ENCODE measurements at regions not wholly inside any gene's neighbourhood (a gene's known extent, or its start where the extent isn't known, plus 50 kb on each side); places are given as distances from the start of the nearest gene placed in this dataset.

- H3K4me2 ChIP-seq (ENCODE audit: low read depth, low read length), result no peak overlapping the region
- no TSS peak for BruUV-seq (replicated peaks)
- H4K20me1 ChIP-seq (ENCODE audit: insufficient read depth, low read length), result no peaks in the 10 kb centered on the region
- TF ChIP-seq MAFK (conservative IDR thresholded peaks at IDR 0.05 in 1 of 2, IDR thresholded peaks at IDR 0.05 in 1 of 2; ENCODE audit: low read length in 2 of 2) (peak; percentile 55 to 70; a peak in 3 of 4 replicates), PBX3 (CRISPR knock-in tag; IDR thresholded peaks at IDR 0.05; ENCODE audit: borderline replicate concordance) (no peak), MAFF (IDR thresholded peaks at IDR 0.05; ENCODE audit: low read depth, low read length) (peak; percentile 64)
- no peak overlapping the region for H3K27ac ChIP-seq (ENCODE audit: extremely low read length, insufficient read depth, low read length)
- in situ Hi-C loops (cut with HindIII; ENCODE audit: extremely low pct_ligation_motif_present, low pct_unique_long_range_greater_than_20kb), result no loop called here
- ChIA-PET CTCF (ENCODE audit: low intra/inter-chr PET ratio, low total read pairs) (no interaction called here), POLR2A (no interaction called here)
- no peaks in the 10 kb centered on the region for H3K79me2 ChIP-seq (ENCODE audit: insufficient read depth, low read length)
- intact Hi-C loops (cut with micrococcal nuclease; ENCODE audit: unreplicated experiment), result no loop called here
- no peak overlapping the region for H3K4me3 ChIP-seq (replicated peaks in 1 of 3; ENCODE audit: insufficient read depth in 1 of 3, low read depth in 2 of 3, low read length in 3 of 3)
- WGBS (ENCODE audit: low lambda C conversion rate), result 0% methylated on average over 3 of the region's 3 CpGs
- no peaks in the 10 kb centered on the region for H3K27me3 ChIP-seq (ENCODE audit: control insufficient read depth in 1 of 2, insufficient read depth in 2 of 2, low read length in 2 of 2)
- DNase-seq (ENCODE audit: low spot score), result no peak
- H2AFZ ChIP-seq (ENCODE audit: low read length), result no peak overlapping the region
- no peak for ATAC-seq
- no peaks in the 10 kb centered on the region for H3K4me1 ChIP-seq (ENCODE audit: insufficient read depth, low read length)
- H3K9me3 ChIP-seq (ENCODE audit: low read length), result peaks cover 16% of the 10 kb centered on the region; the same call in 1 of the 2 replicates
- no peak for FAIRE-seq
- H3K36me3 ChIP-seq (replicated peaks in 1 of 2; ENCODE audit: control insufficient read depth in 1 of 2, insufficient read depth in 2 of 2, low read length in 2 of 2), result no peaks in the 10 kb centered on the region
- no peak overlapping the region for H3K9ac ChIP-seq (ENCODE audit: insufficient read depth, low read depth, low read length)
Measured at GRCh38 chr1:186749820-186750219, 69.6 kb upstream of the PTGS2 start.

DNA sequence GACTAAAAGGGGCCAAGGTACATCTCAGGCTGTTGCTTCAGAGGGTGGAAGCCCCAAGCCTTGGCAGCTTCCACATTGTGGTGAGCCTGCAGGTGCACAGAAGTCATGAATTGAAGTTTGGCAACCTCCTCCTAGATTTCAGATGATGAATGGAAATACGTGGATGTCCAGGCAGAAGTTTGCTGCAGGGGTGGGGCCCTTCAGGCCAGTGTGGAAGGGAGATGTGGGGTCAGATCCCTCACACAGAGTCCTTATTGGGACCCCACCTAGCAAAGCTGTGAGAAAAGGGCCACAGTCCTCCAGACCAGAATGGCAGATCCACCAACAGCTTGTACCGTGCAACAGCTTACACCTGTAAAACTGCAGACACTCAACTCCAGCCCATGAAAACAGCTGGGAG, 67.4 kb upstream of the PTGS2 start:
- Histone ChIP-seq H3K27ac (ENCODE audit: extremely low read length, insufficient read depth, low read length) (no peak overlapping the region), H3K79me2 (ENCODE audit: insufficient read depth, low read length) (no peaks in the 10 kb centered on the region), H3K9ac (ENCODE audit: insufficient read depth, low read depth, low read length) (no peak overlapping the region), H3K36me3 (replicated peaks in 1 of 2; ENCODE audit: control insufficient read depth in 1 of 2, insufficient read depth in 2 of 2, low read length in 2 of 2) (no peaks in the 10 kb centered on the region), H2AFZ (ENCODE audit: low read length) (no peak overlapping the region), H3K27me3 (ENCODE audit: control insufficient read depth in 1 of 2, insufficient read depth in 2 of 2, low read length in 2 of 2) (no peaks in the 10 kb centered on the region), H3K4me2 (ENCODE audit: low read depth, low read length) (no peak overlapping the region), H4K20me1 (ENCODE audit: insufficient read depth, low read length) (no peaks in the 10 kb centered on the region), H3K4me3 (replicated peaks in 1 of 3; ENCODE audit: insufficient read depth in 1 of 3, low read depth in 2 of 3, low read length in 3 of 3) (no peak overlapping the region), H3K9me3 (ENCODE audit: low read length) (peaks cover 16% of the 10 kb centered on the region; the same call in 1 of the 2 replicates), H3K4me1 (ENCODE audit: insufficient read depth, low read length) (no peaks in the 10 kb centered on the region)
- CTCF ChIA-PET (ENCODE audit: low intra/inter-chr PET ratio, low total read pairs), result no interaction called here
- 20% methylated on average over 1 of the region's 2 CpGs for WGBS (ENCODE audit: low lambda C conversion rate)
- intact Hi-C loops (cut with micrococcal nuclease; ENCODE audit: unreplicated experiment), result no loop called here
- DNase-seq (ENCODE audit: low spot score), result no peak
- ATAC-seq, result no peak
- in situ Hi-C loops (cut with HindIII; ENCODE audit: extremely low pct_ligation_motif_present, low pct_unique_long_range_greater_than_20kb), result no loop called here
- no TSS peak for BruUV-seq (replicated peaks)
- FAIRE-seq, result no peak
- POLR2A ChIA-PET, result no interaction called here
- TF ChIP-seq HDAC1 (CRISPR knock-in tag; IDR thresholded peaks at IDR 0.05) (no peak), ZNF17 (CRISPR knock-in tag; IDR thresholded peaks at IDR 0.05) (no peak), ZNF879 (CRISPR knock-in tag; IDR thresholded peaks at IDR 0.05) (no peak), ATF4 (CRISPR knock-in tag; IDR thresholded peaks at IDR 0.05) (no peak), ZNF557 (CRISPR knock-in tag; IDR thresholded peaks at IDR 0.05) (no peak), MIXL1 (CRISPR knock-in tag; IDR thresholded peaks at IDR 0.05) (no peak), HDAC6 (IDR thresholded peaks at IDR 0.05; ENCODE audit: low read depth, low read length) (no peak), NKX3-1 (CRISPR knock-in tag; IDR thresholded peaks at IDR 0.05) (no peak), KLF9 (CRISPR knock-in tag; IDR thresholded peaks at IDR 0.05; ENCODE audit: low read depth) (no peak), SAP130 (CRISPR knock-in tag; IDR thresholded peaks at IDR 0.05; ENCODE audit: low read depth) (no peak)
- TF ChIP-seq, protein P1, sequence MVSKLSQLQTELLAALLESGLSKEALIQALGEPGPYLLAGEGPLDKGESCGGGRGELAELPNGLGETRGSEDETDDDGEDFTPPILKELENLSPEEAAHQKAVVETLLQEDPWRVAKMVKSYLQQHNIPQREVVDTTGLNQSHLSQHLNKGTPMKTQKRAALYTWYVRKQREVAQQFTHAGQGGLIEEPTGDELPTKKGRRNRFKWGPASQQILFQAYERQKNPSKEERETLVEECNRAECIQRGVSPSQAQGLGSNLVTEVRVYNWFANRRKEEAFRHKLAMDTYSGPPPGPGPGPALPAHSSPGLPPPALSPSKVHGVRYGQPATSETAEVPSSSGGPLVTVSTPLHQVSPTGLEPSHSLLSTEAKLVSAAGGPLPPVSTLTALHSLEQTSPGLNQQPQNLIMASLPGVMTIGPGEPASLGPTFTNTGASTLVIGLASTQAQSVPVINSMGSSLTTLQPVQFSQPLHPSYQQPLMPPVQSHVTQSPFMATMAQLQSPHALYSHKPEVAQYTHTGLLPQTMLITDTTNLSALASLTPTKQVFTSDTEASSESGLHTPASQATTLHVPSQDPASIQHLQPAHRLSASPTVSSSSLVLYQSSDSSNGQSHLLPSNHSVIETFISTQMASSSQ (IDR thresholded peaks at IDR 0.05; ENCODE audit: low read depth), result no peak
- TF ChIP-seq, protein P1 (CRISPR knock-in tag; IDR thresholded peaks at IDR 0.05; ENCODE audit: borderline replicate concordance), result no peak
